Left ventricle myocardium inferior (tissue), 1 donor: ENCODE measurements at regions not wholly inside any gene's neighbourhood (a gene's known extent, or its start where the extent isn't known, plus 50 kb on each side); places are given as distances from the start of the nearest gene placed in this dataset.

ENCODE experiments used
- DNase-seq: peaks from one replicate; pipeline ENCODE4 v3.0.0-alpha.2; 2020
- H3K27ac ChIP-seq: fragments of 200-600 bp; replicated peaks from 2 replicates; pipeline ENCODE4 v1.8.0; 2021
- H3K27me3 ChIP-seq: fragments of 200-600 bp; 2 replicates; pipeline ENCODE4 v1.8.0; 2021; ENCODE audit warnings: low read depth
- H3K36me3 ChIP-seq: fragments of 200-600 bp; 2 replicates; pipeline ENCODE4 v1.8.0; 2021
- H3K4me1 ChIP-seq: fragments of 200-600 bp; 2 replicates; pipeline ENCODE4 v1.8.0; 2021
- H3K4me3 ChIP-seq: fragments of 200-600 bp; 2 replicates; pipeline ENCODE4 v1.8.0; 2021; ENCODE audit warnings: mild to moderate bottlenecking, moderate library complexity
- H3K9me3 ChIP-seq: fragments of 200-600 bp; replicated peaks from 2 replicates; pipeline ENCODE4 v1.8.0; 2021
- CTCF ChIP-seq: fragments of 200-600 bp; IDR thresholded peaks from 2 replicates; pipeline ENCODE4 v1.8.0; 2021; ENCODE audit warnings: antibody characterized with exemption, mild to moderate bottlenecking, borderline replicate concordance
- intact Hi-C: fragments of 100-400 bp; cut with micrococcal nuclease; formaldehyde crosslinking; loops from one replicate; pipeline ENCODE4 v1.11.0; 2022
- donor health status: DM: no; HTN: yes; CAD: no; lungs with severe emphysema.

- no peak for TF ChIP-seq CTCF
- intact Hi-C loops = no loop called here
- no peak for DNase-seq
- Histone ChIP-seq H3K27ac (no peak overlapping the region), H3K27me3 (no peaks in the 10 kb centered on the region), H3K4me1 (no peaks in the 10 kb centered on the region), H3K36me3 (no peaks in the 10 kb centered on the region), H3K4me3 (no peak overlapping the region), H3K9me3 (peaks cover 51% of the 10 kb centered on the region)
Measured at GRCh38 chr4:29829067-29829466, 891.1 kb upstream of the PCDH7 start.

GRCh38 chr4:29852537-29852936, 867.6 kb upstream of the PCDH7 start:
- no peaks in the 10 kb centered on the region for H3K9me3 ChIP-seq
- H3K4me3 ChIP-seq = no peak overlapping the region
- no peaks in the 10 kb centered on the region for H3K27me3 ChIP-seq
- intact Hi-C loops = no loop called here
- TF ChIP-seq CTCF = no peak
- H3K36me3 ChIP-seq = no peaks in the 10 kb centered on the region
- no peaks in the 10 kb centered on the region for H3K4me1 ChIP-seq
- H3K27ac ChIP-seq = no peak overlapping the region
- no peak for DNase-seq

GRCh38 chr4:29853833-29854232, 866.3 kb upstream of the PCDH7 start:
- Histone ChIP-seq H3K4me1 (no peaks in the 10 kb centered on the region), H3K9me3 (peaks cover 8% of the 10 kb centered on the region), H3K36me3 (no peaks in the 10 kb centered on the region), H3K27me3 (no peaks in the 10 kb centered on the region), H3K27ac (no peak overlapping the region), H3K4me3 (no peak overlapping the region)
- DNase-seq = no peak
- no peak for TF ChIP-seq CTCF
- intact Hi-C loops = no loop called here

- Histone ChIP-seq H3K4me3 (no peak overlapping the region), H3K27ac (no peak overlapping the region), H3K27me3 (no peaks in the 10 kb centered on the region), H3K9me3 (peaks cover 46% of the 10 kb centered on the region), H3K36me3 (no peaks in the 10 kb centered on the region), H3K4me1 (no peaks in the 10 kb centered on the region)
- intact Hi-C loops = no loop called here
- DNase-seq = no peak
- TF ChIP-seq CTCF = no peak
Measured at GRCh38 chr4:29861307-29861706, 858.9 kb upstream of the PCDH7 start.

- Histone ChIP-seq H3K4me1 (no peaks in the 10 kb centered on the region), H3K9me3 (peaks cover 51% of the 10 kb centered on the region), H3K27ac (no peak overlapping the region), H3K4me3 (no peak overlapping the region), H3K36me3 (no peaks in the 10 kb centered on the region), H3K27me3 (no peaks in the 10 kb centered on the region)
- no peak for TF ChIP-seq CTCF
- intact Hi-C loops = no loop called here
- no peak for DNase-seq
Measured at GRCh38 chr4:29867412-29867811, 852.8 kb upstream of the PCDH7 start.

GRCh38 chr4:29900336-29900735, 819.8 kb upstream of the PCDH7 start:
- intact Hi-C loops = no loop called here
- H3K4me3 ChIP-seq = no peak overlapping the region
- H3K27me3 ChIP-seq = no peaks in the 10 kb centered on the region
- H3K9me3 ChIP-seq = peaks cover 3% of the 10 kb centered on the region
- H3K36me3 ChIP-seq = no peaks in the 10 kb centered on the region
- TF ChIP-seq CTCF = no peak
- no peak overlapping the region for H3K27ac ChIP-seq
- no peak for DNase-seq
- no peaks in the 10 kb centered on the region for H3K4me1 ChIP-seq
